PC-9 (cell line): ENCODE measurements at regions not wholly inside any gene's neighbourhood (a gene's known extent, or its start where the extent isn't known, plus 50 kb on each side); places are given as distances from the start of the nearest gene placed in this dataset.

ENCODE experiments used
- EZH2 ChIP-seq: fragments of 200-600 bp; sonication (generic); IDR thresholded peaks from 2 replicates; pipeline ENCODE4 v1.8.0; 2017; ENCODE audit warnings: antibody characterized with exemption, low read depth
- TF ChIP-seq, protein P1 (sequence below): fragments of 200-600 bp; sonication (generic); conservative IDR thresholded peaks from 2 replicates; pipeline ENCODE4 v1.6.1; 2017; ENCODE audit warnings: mixed run types, antibody characterized with exemption, mild to moderate bottlenecking, moderate library complexity

DNA sequence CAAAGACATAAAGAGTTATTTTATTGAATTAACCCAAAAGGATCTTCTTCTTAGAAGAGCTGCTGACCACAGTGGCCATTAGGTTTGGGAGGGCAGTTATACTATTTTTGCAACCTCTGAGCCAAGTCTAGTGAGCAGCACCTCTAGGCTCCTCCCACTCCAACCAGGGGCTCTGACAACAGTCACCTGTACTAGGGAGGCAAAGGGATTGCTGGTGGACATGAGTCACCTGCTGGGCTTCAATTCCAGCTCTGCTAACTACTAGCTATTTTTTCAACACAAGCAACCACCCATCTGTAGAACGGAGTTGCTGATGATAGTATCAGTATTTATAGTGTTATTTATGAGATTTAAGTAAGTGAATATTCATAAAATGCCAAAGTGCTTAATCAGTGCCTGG, 166.0 kb downstream of the KLHL28 start:
- TF ChIP-seq, protein P1, sequence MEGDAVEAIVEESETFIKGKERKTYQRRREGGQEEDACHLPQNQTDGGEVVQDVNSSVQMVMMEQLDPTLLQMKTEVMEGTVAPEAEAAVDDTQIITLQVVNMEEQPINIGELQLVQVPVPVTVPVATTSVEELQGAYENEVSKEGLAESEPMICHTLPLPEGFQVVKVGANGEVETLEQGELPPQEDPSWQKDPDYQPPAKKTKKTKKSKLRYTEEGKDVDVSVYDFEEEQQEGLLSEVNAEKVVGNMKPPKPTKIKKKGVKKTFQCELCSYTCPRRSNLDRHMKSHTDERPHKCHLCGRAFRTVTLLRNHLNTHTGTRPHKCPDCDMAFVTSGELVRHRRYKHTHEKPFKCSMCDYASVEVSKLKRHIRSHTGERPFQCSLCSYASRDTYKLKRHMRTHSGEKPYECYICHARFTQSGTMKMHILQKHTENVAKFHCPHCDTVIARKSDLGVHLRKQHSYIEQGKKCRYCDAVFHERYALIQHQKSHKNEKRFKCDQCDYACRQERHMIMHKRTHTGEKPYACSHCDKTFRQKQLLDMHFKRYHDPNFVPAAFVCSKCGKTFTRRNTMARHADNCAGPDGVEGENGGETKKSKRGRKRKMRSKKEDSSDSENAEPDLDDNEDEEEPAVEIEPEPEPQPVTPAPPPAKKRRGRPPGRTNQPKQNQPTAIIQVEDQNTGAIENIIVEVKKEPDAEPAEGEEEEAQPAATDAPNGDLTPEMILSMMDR = no peak
- TF ChIP-seq EZH2 = no peak
